Hindlimb muscle (tissue), 1 donor: ENCODE measurements at regions not wholly inside any gene's neighbourhood (a gene's known extent, or its start where the extent isn't known, plus 50 kb on each side); places are given as distances from the start of the nearest gene placed in this dataset.

Experiments used
- DNase-seq: peaks from one replicate; pipeline ENCODE4 v3.0.0-alpha.2; 2013

- no peak for DNase-seq
These were observed 97.4 kb downstream of the SHOX start for GRCh38 chrX:727738-728621.

GRCh38 chrX:725971-726370 lies 95.4 kb downstream of the SHOX start:
- DNase-seq: no peak

GRCh38 chrX:724256-724655 lies 93.7 kb downstream of the SHOX start:
- no peak for DNase-seq

- no peak for DNase-seq
These were observed 93.2 kb downstream of the SHOX start for GRCh38 chrX:723781-724180.

- no peak for DNase-seq
These were observed 90.8 kb downstream of the SHOX start for GRCh38 chrX:721354-721753.

- no peak for DNase-seq
These were observed 90.2 kb downstream of the SHOX start for GRCh38 chrX:720825-721224.

- no peak for DNase-seq
These were observed 89.7 kb downstream of the SHOX start for GRCh38 chrX:720250-720649.

- DNase-seq: no peak
These were observed 85.5 kb downstream of the SHOX start for GRCh38 chrX:716136-716535.

- no peak for DNase-seq
These were observed 83.5 kb downstream of the SHOX start for GRCh38 chrX:714131-714530.
